ENCODE measurements at regions not wholly inside any gene's neighbourhood (a gene's known extent, or its start where the extent isn't known, plus 50 kb on each side); places are given as distances from the start of the nearest gene placed in this dataset.

DNA sequence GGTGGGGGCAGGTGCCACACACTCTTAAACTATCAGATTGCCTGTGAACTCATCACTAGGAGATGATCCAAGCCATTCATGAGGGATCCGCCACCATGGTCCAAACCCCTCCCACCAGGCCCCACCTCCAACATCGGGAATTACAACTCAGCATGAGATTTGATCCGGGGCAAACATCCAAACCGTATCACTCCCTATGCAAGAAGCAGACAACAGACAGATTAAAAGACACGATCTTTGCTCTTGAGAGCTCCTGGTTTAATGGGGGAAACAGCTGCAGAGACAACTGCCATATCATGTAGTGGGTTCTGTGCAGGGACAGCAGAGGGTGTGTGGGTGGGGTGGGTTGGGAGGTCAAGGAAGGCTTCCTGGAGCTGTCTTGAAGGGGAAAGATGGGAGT, 123.6 kb downstream of the EMX2 start:
- TF ChIP-seq, protein P1, sequence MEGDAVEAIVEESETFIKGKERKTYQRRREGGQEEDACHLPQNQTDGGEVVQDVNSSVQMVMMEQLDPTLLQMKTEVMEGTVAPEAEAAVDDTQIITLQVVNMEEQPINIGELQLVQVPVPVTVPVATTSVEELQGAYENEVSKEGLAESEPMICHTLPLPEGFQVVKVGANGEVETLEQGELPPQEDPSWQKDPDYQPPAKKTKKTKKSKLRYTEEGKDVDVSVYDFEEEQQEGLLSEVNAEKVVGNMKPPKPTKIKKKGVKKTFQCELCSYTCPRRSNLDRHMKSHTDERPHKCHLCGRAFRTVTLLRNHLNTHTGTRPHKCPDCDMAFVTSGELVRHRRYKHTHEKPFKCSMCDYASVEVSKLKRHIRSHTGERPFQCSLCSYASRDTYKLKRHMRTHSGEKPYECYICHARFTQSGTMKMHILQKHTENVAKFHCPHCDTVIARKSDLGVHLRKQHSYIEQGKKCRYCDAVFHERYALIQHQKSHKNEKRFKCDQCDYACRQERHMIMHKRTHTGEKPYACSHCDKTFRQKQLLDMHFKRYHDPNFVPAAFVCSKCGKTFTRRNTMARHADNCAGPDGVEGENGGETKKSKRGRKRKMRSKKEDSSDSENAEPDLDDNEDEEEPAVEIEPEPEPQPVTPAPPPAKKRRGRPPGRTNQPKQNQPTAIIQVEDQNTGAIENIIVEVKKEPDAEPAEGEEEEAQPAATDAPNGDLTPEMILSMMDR (IDR thresholded peaks at IDR 0.05) = no peak

DNA sequence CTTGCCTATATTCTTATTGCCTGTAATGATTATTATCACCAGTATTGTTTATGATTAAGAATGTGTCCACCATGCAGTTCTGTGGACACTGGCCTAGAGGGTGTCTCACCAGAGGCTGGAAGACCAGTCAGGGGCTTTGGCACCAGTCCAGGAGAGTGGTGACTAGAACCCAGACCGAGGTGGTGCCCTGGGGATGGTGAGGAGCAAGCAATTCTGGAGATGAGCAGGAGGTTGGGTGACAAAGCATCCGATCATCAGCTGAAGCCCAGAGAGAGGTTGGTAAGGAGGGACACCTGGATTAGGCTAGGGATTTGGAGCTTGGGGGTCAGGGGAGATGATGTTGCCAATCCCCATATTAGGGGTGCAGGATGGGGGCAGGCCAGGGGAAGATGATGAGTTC, 124.4 kb downstream of the EMX2 start:
- TF ChIP-seq, protein P1 (IDR thresholded peaks at IDR 0.05) = no peak

- TF ChIP-seq, protein P1 (IDR thresholded peaks at IDR 0.05) = no peak
These were observed 125.3 kb downstream of the EMX2 start for GRCh38 chr10:117667831-117668230.

DNA sequence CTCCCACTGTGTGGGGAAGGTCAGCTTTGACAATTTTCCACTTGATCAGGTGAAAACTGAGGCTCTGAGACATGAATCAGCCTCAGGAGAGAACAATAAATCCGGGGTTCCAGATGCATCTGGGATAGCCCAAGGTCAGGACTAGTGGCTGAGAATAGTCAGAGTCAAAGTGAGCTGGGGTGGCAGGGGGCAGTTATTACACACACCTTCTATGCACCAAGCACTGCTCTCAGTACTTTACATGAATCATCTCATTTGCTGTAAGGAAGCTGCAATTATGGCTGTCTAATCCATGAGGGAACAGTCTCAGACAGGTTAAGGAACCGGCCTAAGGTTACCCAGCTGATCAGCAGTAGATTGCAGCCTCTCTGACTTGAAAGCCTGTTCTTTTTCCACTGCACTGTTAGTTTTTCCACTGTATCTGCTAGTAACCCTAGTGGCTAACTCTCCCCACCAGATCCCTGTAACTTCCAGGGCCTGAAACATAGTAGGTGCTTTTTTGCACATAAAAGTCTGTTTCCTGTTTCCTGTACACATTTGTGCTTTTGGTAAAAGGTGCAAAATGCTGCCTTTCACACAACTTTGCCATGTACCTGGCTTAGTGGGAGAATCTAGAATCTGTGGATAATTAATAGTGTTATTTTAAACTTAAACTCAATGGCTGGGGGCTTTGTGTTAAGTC, 125.9 kb downstream of the EMX2 start:
- TF ChIP-seq, protein P1 (IDR thresholded peaks at IDR 0.05) = no peak

- TF ChIP-seq, protein P1 (IDR thresholded peaks at IDR 0.05) = no peak
These were observed 126.6 kb downstream of the EMX2 start for GRCh38 chr10:117669122-117669521.

GRCh38 chr10:117670116-117670904, 127.8 kb downstream of the EMX2 start:
- TF ChIP-seq, protein P1 (IDR thresholded peaks at IDR 0.05) = no peak

DNA sequence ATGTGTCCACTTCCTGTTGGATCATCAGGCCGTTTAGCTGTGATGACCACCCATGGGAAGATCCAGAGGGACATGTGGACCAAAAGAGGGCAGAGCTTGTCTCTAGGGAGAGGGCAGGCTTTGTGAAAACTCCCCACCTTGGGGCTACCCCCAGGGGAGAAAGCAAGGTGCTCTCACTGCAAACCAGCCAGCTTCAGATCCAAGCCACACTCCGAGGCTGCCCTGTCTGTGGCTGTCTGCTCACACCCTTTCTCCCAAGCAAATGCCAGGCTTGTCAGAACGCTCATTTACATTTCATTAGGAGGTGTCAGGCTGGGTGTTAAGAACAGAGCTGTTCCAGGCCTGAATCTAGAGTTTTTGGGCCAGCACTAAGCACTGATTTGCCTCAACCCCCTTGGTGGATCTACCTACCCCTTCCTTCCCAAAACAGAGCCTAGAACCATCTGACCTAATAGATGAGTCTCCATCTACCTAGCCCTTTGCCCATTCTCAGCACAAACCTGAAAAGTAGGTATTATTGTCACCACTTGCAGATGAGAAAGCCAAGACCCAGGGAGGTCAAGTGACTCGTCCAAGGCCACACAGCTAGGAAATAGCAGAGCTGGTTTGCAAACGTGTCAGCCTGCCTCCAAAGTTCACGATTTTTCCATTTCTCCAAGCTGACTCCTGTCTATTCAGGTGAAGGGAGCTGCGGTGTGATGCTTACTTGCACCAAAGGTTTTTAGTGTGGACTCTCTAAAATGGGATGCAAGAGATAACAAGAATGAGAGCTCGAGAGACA, 130.9 kb downstream of the EMX2 start:
- TF ChIP-seq, protein P1 (IDR thresholded peaks at IDR 0.05) = no peak
